SJSA1 (cell line): ENCODE measurements at regions not wholly inside any gene's neighbourhood (a gene's known extent, or its start where the extent isn't known, plus 50 kb on each side); places are given as distances from the start of the nearest gene placed in this dataset.
"Not testable (repeated sequence)": the region's sequence is repeated elsewhere in the genome, so short reads cannot be mapped to it uniquely, and the experiment has no call there.

Experiments
- DNase-seq, 2 experiments: peaks; one replicate each; pipeline ENCODE4 v3.0.0-alpha.2; 2015 to 2020; ENCODE audit warnings: low spot score in 2 of 2, low read depth in 1 of 2
- H3K27ac ChIP-seq: fragments of 250-450 bp; sonication (Bioruptor Pico); 2 replicates; pipeline ENCODE4 v1.5.1; 2020; ENCODE audit warnings: mild to moderate bottlenecking, moderate library complexity
- H3K27me3 ChIP-seq: fragments of 250-450 bp; sonication (Bioruptor Pico); replicated peaks from 2 replicates; pipeline ENCODE4 v1.5.1; 2020; ENCODE audit warnings: mild to moderate bottlenecking, moderate library complexity
- H3K36me3 ChIP-seq: fragments of 250-450 bp; sonication (Bioruptor Pico); 2 replicates; pipeline ENCODE4 v1.5.1; 2020; ENCODE audit warnings: mild to moderate bottlenecking
- H3K4me1 ChIP-seq: fragments of 250-450 bp; sonication (Bioruptor Pico); replicated peaks from 2 replicates; pipeline ENCODE4 v1.6.1; 2021; ENCODE audit warnings: mild to moderate bottlenecking
- H3K4me3 ChIP-seq: fragments of 250-450 bp; sonication (Bioruptor Pico); 2 replicates; pipeline ENCODE4 v1.5.1; 2020; ENCODE audit warnings: mild to moderate bottlenecking
- H3K9me3 ChIP-seq: fragments of 250-450 bp; sonication (Bioruptor Pico); replicated peaks from 2 replicates; pipeline ENCODE4 v1.5.1; 2020; ENCODE audit warnings: mild to moderate bottlenecking

DNA sequence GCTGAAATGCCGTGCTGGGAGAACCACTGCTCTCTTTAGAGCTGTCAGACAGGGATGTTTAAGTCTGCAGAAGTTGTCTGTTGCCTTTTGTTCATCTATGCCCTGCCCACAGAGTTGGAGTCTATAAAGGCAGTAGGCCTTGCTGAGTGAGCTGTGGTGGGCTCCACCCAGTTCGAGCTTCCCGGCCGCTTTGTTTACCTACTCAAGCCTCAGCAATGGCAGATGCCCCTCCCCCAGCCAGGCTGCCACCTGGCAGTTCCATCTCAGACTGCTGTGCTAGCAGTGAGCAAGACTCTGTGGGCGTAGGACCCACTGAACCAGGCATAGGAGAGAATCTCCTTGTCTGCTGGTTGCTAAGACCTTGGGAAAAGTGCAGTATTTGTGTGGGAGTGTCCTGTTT lies 160.0 kb upstream of the PTPRZ1 start:
- not testable (repeated sequence) for H3K4me3 ChIP-seq, DNase-seq

DNA sequence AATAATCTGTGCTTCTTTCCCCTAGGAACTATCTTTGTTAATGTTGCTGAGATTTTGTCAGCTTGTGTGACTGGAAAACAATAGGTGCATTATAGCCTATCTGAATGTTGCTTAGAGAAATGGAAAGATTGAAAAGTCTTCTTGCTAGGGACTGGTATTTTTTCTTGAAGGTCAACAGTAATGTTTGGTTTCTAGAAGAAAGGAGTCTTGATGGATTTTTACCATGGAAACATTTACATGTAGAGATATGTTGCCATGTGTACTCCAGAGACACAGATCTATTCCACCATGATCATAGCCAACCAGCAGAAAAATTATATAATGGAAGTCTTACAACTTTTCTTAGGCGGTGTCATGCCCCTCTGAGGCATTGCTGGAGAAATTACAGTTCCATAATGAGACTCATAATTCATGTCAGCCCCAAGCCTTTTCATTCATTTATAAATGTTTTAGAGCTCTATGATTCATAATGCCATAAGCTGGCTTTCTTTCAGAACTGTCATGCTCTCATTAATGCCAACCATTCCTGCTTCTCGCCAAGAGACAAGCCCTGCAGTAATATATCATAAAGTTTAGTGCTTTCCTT lies 175.1 kb upstream of the PTPRZ1 start:
- H3K4me3 ChIP-seq = no peak overlapping the region
- no peaks in the 10 kb centered on the region for H3K27me3 ChIP-seq
- H3K27ac ChIP-seq = no peak overlapping the region
- H3K36me3 ChIP-seq = no peaks in the 10 kb centered on the region
- DNase-seq = no peak
- no peaks in the 10 kb centered on the region for H3K9me3 ChIP-seq
- H3K4me1 ChIP-seq = no peaks in the 10 kb centered on the region

More for the DNA sequence above, 160.0 kb upstream of the PTPRZ1 start:
- H3K9me3 ChIP-seq, H3K27me3 ChIP-seq, H3K4me1 ChIP-seq, H3K36me3 ChIP-seq, H3K27ac ChIP-seq: not testable (repeated sequence)

DNA sequence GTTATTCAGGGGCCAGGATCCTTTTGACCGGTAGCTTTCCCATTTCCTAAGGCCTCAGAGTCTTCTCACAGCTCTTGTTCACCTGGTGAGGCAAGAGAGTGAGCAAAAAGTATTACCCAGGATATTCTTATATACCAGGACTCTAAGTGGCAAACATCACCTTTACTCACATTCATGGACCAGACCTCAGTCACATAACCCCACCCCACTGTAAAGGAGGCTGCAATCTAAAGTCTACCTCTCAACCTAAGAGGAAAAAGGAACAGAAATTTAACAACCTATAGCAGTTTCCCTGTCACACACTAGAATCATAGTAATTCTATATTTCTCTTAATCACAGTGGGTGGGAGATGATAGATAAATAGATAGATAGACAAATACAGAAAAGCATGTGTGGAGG lies 176.0 kb upstream of the PTPRZ1 start:
- Histone ChIP-seq H3K9me3 (no peaks in the 10 kb centered on the region), H3K4me1 (no peaks in the 10 kb centered on the region), H3K4me3 (no peak overlapping the region), H3K27me3 (no peaks in the 10 kb centered on the region; the same call in 1 of the 2 replicates), H3K27ac (no peak overlapping the region), H3K36me3 (no peaks in the 10 kb centered on the region)
- DNase-seq = no peak

DNA sequence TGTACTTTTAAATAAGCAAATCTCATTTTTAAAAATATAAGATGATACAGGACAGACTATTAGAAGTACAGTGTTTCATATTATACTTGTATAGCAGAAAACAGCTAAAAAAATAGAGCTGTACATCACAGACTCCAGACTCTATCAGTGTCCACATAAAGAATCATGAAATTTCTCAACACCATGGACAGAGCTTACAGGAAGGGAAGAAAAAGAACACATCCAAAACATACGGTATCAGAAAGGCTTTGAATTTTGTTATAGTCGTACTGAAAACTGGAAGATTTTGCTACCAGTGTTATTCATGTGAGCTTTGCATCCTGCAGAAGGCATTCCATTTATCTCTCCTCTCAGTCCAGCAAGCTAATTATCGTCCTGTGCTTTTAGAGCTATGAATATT lies 183.2 kb upstream of the PTPRZ1 start:
- Histone ChIP-seq H3K27me3 (no peaks in the 10 kb centered on the region; the same call in none of the 2 replicates), H3K9me3 (no peaks in the 10 kb centered on the region), H3K4me3 (no peak overlapping the region), H3K36me3 (no peaks in the 10 kb centered on the region), H3K4me1 (no peaks in the 10 kb centered on the region), H3K27ac (no peak overlapping the region)
- DNase-seq = no peak

DNA sequence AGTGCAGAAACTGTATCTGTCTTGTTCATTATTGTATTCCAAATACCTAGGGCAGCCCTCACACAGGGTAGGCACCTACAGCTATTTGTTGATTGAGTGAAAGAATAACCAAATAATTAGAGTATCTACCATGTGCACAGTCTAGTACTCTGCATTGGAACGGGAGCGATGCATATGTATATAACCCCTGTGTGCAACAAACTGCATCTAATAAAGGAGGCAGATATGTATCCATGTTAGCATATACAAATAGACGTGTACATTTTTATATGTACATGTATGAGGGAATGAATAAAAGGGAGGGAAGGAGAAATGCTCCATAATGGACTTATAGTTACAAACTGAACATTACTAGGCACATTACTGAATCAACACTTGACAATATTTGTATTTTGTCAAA lies 191.3 kb upstream of the PTPRZ1 start:
- H3K9me3 ChIP-seq = no peaks in the 10 kb centered on the region
- H3K36me3 ChIP-seq = no peaks in the 10 kb centered on the region
- no peaks in the 10 kb centered on the region for H3K4me1 ChIP-seq
- no peak for DNase-seq
- H3K27me3 ChIP-seq = 0 out of 2 replicates have a peak, but pooled peaks cover 2% of the 10 kb centered on the region
- H3K4me3 ChIP-seq = no peak overlapping the region
- no peak overlapping the region for H3K27ac ChIP-seq

DNA sequence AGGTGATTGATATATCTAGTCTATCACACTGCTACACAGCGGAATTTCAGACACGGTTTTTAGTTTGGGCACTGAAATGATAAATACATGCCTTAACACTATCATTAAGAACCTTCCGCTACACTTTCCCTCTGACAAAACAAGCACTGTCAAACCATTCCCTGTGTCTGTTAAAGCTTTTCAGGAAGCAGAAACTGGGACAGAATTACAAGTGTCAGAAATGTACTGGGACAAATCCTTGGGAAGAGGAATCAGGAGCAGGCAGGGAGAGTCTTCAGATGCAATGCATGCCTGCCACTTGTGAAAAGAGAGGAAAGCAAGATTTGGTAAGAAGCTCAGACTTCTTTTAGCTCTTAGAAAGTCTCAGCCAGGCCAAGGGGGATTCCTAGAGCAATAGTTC lies 196.8 kb upstream of the PTPRZ1 start:
- DNase-seq = no peak
- H3K36me3 ChIP-seq = no peaks in the 10 kb centered on the region

DNA sequence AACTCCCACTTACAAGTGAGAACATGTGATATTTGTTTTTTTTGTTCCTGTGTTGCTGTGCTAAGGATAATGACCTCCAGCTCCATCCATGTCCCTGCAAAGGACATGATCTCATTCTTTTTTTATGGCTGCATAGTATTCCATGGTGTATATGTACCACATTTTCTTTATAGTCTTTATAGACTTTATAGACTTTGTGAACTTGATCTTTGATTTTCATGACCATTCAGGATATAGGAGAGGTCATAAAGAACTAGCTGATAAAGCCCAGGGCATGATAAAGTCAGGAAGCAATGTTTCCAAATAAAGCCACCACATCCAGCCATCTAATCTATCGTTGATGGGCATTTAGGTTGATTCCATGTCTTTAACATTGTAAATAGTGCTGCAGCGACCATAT lies 198.5 kb upstream of the PTPRZ1 start:
- not testable (repeated sequence) for H3K9me3 ChIP-seq, H3K27ac ChIP-seq, DNase-seq, H3K36me3 ChIP-seq, H3K4me1 ChIP-seq, H3K4me3 ChIP-seq, H3K27me3 ChIP-seq

More for the DNA sequence above, 196.8 kb upstream of the PTPRZ1 start:
- H3K4me3 ChIP-seq = no peak overlapping the region
- H3K9me3 ChIP-seq = no peaks in the 10 kb centered on the region
- no peak overlapping the region for H3K27ac ChIP-seq
- 0 out of 2 replicates have a peak, but pooled peaks cover 2% of the 10 kb centered on the region for H3K27me3 ChIP-seq
- H3K4me1 ChIP-seq = no peaks in the 10 kb centered on the region

DNA sequence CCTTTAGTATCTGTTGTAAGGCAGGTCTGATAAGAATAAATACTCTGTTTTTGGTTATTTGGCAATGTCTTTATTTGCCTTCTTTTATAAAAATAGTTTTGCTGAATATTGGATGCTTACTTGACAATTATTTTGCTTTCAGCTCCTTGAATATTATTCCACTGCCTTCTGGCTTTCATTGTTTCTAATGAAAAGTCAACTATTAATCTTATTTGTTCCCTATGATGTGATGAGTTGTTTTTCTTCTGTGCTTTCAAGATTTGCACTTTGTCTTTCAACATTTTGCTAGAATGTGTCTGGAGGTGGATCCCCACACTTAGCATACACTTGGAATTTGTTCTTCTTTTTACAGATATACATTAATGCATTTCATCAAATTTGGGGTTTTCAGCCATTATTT lies 203.8 kb upstream of the PTPRZ1 start:
- DNase-seq = no peak
- H3K36me3 ChIP-seq = no peaks in the 10 kb centered on the region
- no peaks in the 10 kb centered on the region for H3K4me1 ChIP-seq
- no peaks in the 10 kb centered on the region for H3K9me3 ChIP-seq
- H3K27me3 ChIP-seq = no peaks in the 10 kb centered on the region
- H3K4me3 ChIP-seq = no peak overlapping the region
- H3K27ac ChIP-seq = no peak overlapping the region

DNA sequence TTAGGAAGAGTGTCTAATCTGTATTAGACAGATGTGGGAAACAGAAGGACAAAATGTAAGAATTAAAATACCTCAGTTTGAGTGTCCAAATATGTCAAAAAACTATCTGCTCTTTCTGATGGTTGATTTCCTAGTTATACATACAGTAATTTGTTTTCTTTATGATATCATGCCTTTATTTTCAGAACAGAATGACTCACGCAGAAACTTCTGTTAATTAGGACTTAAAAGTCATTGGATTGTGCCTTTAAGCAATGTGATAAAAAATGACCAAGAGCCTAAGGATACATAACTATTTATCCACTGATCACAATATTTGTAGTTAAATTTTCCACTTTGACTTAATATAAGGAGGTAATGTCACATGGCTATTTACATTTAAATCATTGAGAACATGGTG lies 206.7 kb upstream of the PTPRZ1 start:
- Histone ChIP-seq H3K27me3 (no peaks in the 10 kb centered on the region; the same call in 1 of the 2 replicates), H3K27ac (no peak overlapping the region), H3K4me3 (no peak overlapping the region), H3K36me3 (no peaks in the 10 kb centered on the region), H3K9me3 (no peaks in the 10 kb centered on the region), H3K4me1 (no peaks in the 10 kb centered on the region)
- no peak for DNase-seq

DNA sequence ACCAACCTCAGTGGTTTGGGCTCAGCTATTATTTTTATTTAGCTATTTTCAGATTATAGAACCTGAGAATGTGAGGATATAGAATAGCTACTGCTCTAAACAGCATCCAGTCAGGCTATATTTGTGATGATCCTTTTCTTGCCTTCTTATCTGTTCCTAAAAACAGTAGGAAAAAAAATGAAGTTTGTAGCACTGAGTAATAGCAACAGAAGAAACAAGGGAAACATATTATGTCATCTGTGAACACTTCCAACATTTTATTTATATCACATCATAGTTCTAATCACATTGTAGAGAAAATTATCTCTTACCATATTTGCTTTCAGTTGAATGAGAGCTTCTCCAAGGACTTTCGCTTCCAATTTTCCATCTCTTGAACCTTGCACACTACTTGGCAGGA lies 229.6 kb upstream of the PTPRZ1 start:
- no peaks in the 10 kb centered on the region for H3K27me3 ChIP-seq
- H3K36me3 ChIP-seq = no peaks in the 10 kb centered on the region
- DNase-seq = no peak
- H3K4me3 ChIP-seq = no peak overlapping the region
- H3K27ac ChIP-seq = no peak overlapping the region
- H3K4me1 ChIP-seq = no peaks in the 10 kb centered on the region
- H3K9me3 ChIP-seq = no peaks in the 10 kb centered on the region

DNA sequence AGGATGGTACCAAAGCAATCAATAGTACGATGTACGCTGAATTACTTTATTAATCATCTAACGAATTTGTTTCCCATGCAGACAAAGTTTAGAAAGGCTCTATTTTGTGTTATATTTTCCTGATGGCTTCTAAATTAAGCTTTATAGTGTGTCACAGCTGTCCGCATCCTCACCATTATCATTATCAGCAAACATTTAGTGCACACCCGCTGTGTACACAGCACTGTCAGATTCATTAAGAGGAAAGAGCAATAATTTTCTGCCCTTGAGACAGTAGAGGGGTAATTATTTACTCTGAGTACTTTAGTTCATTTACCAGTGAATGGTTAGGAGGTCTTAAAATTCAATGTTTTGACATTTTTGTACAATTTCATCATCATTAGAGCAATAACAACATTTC lies 233.3 kb upstream of the PTPRZ1 start:
- Histone ChIP-seq H3K4me1 (no peaks in the 10 kb centered on the region), H3K9me3 (no peaks in the 10 kb centered on the region), H3K27ac (no peak overlapping the region), H3K27me3 (no peaks in the 10 kb centered on the region), H3K4me3 (no peak overlapping the region), H3K36me3 (no peaks in the 10 kb centered on the region)
- DNase-seq = no peak

DNA sequence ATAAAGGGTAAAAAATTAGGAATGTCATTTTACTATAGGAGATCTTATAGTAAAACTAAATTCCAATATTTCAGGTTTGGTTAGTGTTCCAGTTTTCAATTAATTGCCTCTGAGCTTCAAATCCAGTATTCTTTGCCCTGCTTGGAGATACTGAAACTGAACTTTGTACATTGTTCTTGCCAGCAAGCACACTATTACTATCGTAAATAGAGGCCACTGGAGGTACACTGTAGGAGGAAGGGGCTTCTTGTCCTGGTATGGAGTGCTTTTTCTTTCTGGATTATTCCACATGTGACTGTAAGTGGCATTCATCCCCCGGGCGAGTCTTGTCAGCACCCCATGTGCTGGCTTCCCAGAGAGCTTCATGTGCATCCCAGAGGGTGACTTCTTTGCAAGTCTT lies 234.7 kb upstream of the PTPRZ1 start:
- DNase-seq = no peak
- H3K27me3 ChIP-seq = 0 out of 2 replicates have a peak, but pooled peaks cover 2% of the 10 kb centered on the region
- H3K27ac ChIP-seq = no peak overlapping the region
- no peaks in the 10 kb centered on the region for H3K36me3 ChIP-seq
- no peak overlapping the region for H3K4me3 ChIP-seq
- no peaks in the 10 kb centered on the region for H3K4me1 ChIP-seq
- no peaks in the 10 kb centered on the region for H3K9me3 ChIP-seq

DNA sequence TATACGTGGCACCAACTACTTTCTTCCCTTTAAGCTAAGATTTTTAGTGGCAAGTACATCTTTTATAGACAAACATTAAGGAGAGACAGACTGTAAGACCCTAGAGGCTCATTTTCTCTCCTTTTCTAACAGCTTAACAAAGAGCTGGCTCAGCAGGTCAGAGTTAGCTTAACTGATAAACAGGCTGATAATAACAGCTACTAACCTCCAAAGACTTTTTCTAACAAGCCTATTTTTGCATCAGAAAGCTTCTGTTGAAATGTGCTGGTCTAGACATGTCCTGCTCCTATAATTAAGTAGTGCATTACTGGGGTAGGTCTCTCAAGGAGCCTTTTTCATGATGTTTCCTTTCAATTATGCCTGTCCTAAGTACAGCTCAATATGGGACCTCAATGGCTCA lies 238.2 kb upstream of the FAM3C start:
- no peak for DNase-seq
- H3K9me3 ChIP-seq = no peaks in the 10 kb centered on the region
- H3K36me3 ChIP-seq = no peaks in the 10 kb centered on the region
- H3K27me3 ChIP-seq = peaks cover 5% of the 10 kb centered on the region; the same call in 1 of the 2 replicates
- no peak overlapping the region for H3K27ac ChIP-seq
- no peak overlapping the region for H3K4me3 ChIP-seq
- H3K4me1 ChIP-seq = no peaks in the 10 kb centered on the region

DNA sequence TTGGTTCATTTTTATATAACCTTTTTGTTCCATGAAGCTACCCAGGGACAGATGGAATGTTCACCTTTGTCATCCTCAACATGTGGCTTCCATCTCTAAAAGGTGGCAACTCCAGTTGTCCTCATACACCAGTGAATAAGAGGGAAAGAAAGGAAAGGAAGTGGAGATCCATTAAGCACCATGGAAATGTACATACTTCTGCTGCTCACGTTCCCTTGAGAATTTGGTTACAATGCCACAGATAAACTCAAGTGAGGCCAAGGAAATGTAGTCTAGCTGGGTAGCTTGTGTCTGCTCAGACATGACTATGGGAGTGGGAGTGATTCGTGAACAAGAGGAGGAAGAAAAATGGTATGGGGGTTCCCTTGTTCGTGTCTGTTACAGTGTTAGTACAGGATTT lies 237.1 kb upstream of the FAM3C start:
- Histone ChIP-seq H3K4me3 (no peak overlapping the region), H3K4me1 (no peaks in the 10 kb centered on the region), H3K27ac (no peak overlapping the region), H3K9me3 (no peaks in the 10 kb centered on the region), H3K36me3 (no peaks in the 10 kb centered on the region), H3K27me3 (peaks cover 5% of the 10 kb centered on the region; the same call in 1 of the 2 replicates)
- no peak for DNase-seq

DNA sequence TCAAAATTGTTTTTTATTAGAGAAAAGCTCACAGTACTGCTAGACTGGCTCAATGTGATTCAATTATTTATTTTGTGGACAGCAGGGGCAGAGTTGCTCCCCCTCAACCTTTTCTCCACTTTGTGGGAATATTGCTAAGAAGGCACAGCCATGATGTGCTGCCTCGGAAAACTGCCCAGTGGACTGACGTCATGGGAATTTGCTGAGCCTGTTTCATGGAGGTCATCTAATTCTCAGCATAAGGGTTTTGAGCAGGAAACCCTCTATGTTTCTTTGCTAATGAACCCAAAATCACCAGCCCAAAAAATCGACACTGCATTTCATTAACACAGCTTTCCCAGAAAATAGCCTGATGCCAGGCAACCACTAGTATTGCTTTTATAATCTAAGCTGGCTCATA lies 228.8 kb upstream of the FAM3C start:
- DNase-seq = no peak
- no peaks in the 10 kb centered on the region for H3K9me3 ChIP-seq
- H3K4me1 ChIP-seq = no peaks in the 10 kb centered on the region
- H3K27ac ChIP-seq = no peak overlapping the region
- no peak overlapping the region for H3K4me3 ChIP-seq
- H3K27me3 ChIP-seq = 0 out of 2 replicates have a peak, but pooled peaks cover 3% of the 10 kb centered on the region
- no peaks in the 10 kb centered on the region for H3K36me3 ChIP-seq
